GM12892 (cell line): ENCODE measurements at regions not wholly inside any gene's neighbourhood (a gene's known extent, or its start where the extent isn't known, plus 50 kb on each side); places are given as distances from the start of the nearest gene placed in this dataset.

Source experiments
- POLR2A ChIP-seq: IDR thresholded peaks from 2 replicates; pipeline ENCODE4 v1.6.1; 2011; ENCODE audit warnings: low read depth, low read length, control low read depth
- TAF1 ChIP-seq: IDR thresholded peaks from 2 replicates; pipeline ENCODE4 v1.6.1; 2011; ENCODE audit warnings: low read depth, mild to moderate bottlenecking, control low read depth, low read length, borderline replicate concordance

GRCh38 chr6:98635191-98635590, 199.2 kb upstream of the POU3F2 start:
- TF ChIP-seq TAF1, result no peak
- TF ChIP-seq POLR2A, result no peak
